BJ (cell line): ENCODE measurements at regions not wholly inside any gene's neighbourhood (a gene's known extent, or its start where the extent isn't known, plus 50 kb on each side); places are given as distances from the start of the nearest gene placed in this dataset. TPM values are rescaled to one million over a fixed set of nuclear protein-coding genes. Genes with fewer than 3 reads are reported as not detected.

Experiments
- CTCF ChIA-PET: fragments of 350-600 bp; formaldehyde crosslinking; extraction: SDS; loops from one replicate; lab custom pipeline; 2021; ENCODE audit warnings: antibody characterized with exemption, inconsistent platforms; lab: Yijun Ruan, JAX
- POLR2A ChIA-PET: fragments of 300-600 bp; sonication (Branson Sonifier 250); formaldehyde crosslinking; extraction: SDS; loops from one replicate; lab custom pipeline; 2021; ENCODE audit warnings: antibody characterized with exemption; lab: Charles Lee
- DNase-seq: peaks from one replicate; pipeline ENCODE4 v3.0.0-alpha.2; 2011; ENCODE audit warnings: low read depth
- H3K27me3 ChIP-seq: 2 replicates; pipeline ENCODE4 v1.6.0; 2011; ENCODE audit warnings: low read length; ENCODE audit not compliant: control insufficient read depth, insufficient read depth
- H3K36me3 ChIP-seq: 2 replicates; pipeline ENCODE4 v1.5.1; 2011; ENCODE audit warnings: low read length; ENCODE audit not compliant: control insufficient read depth, insufficient read depth
- H3K4me3 ChIP-seq: 2 replicates; pipeline ENCODE4 v1.5.1; 2011; ENCODE audit warnings: low read depth, mild to moderate bottlenecking, control low read depth, low read length
- CTCF ChIP-seq: IDR thresholded peaks from 2 replicates; pipeline ENCODE4 v1.5.1; 2011; ENCODE audit warnings: low read depth, mild to moderate bottlenecking, control low read depth, inconsistent platforms, low read length, moderate library complexity; ENCODE audit not compliant: insufficient read depth
- small RNA-seq: library from RNA; depleted of rRNA; stranded (forward); fragments of <200 nt; gene quantifications from one replicate; pipeline ENCODE3, GENCODE V24; 2012; ENCODE audit warnings: low replicate concordance, low read depth; ENCODE audit not compliant: insufficient read length

- CTCF ChIA-PET = interaction anchor here (0.6 to 1.3 kb wide), 2 partner anchors 39 to 56 kb away, joined by 3 to 5 read pairs; no protein-coding TSS in a partner anchor
- no peaks in the 10 kb centered on the region for H3K36me3 ChIP-seq
- H3K27me3 ChIP-seq = no peaks in the 10 kb centered on the region
- DNase-seq = no peak
- POLR2A ChIA-PET = no interaction called here
- TF ChIP-seq CTCF = no peak
- H3K4me3 ChIP-seq = no peak overlapping the region
Measured at GRCh38 chr2:88247531-88247930, 77.4 kb downstream of the THNSL2 start.

GRCh38 chr2:88245109-88245508 is 75.0 kb downstream of the THNSL2 start:
- no peaks in the 10 kb centered on the region for H3K36me3 ChIP-seq
- no peak for TF ChIP-seq CTCF
- POLR2A ChIA-PET = no interaction called here
- CTCF ChIA-PET = no interaction called here
- no peak for DNase-seq
- H3K27me3 ChIP-seq = no peaks in the 10 kb centered on the region
- no peak overlapping the region for H3K4me3 ChIP-seq

GRCh38 chr2:88239781-88240180 is 69.6 kb downstream of the THNSL2 start:
- CTCF ChIA-PET = interaction anchor here (1.1 kb wide), 1 partner anchor 25 kb away, joined by 3 read pairs; no protein-coding TSS in a partner anchor
- Histone ChIP-seq H3K27me3 (no peaks in the 10 kb centered on the region; the same call in 1 of the 2 replicates), H3K4me3 (no peak overlapping the region), H3K36me3 (no peaks in the 10 kb centered on the region)
- POLR2A ChIA-PET = no interaction called here
- DNase-seq = no peak
- TF ChIP-seq CTCF = no peak

- no peak for TF ChIP-seq CTCF
- DNase-seq = no peak
- Histone ChIP-seq H3K27me3 (no peaks in the 10 kb centered on the region; the same call in 1 of the 2 replicates), H3K4me3 (no peak overlapping the region), H3K36me3 (no peaks in the 10 kb centered on the region)
- ChIA-PET CTCF (interaction anchor here (0.9 to 1.1 kb wide), 2 partner anchors 9 to 12 kb away, joined by 3 to 4 read pairs; no protein-coding TSS in a partner anchor), POLR2A (no interaction called here)
Measured at GRCh38 chr2:88236666-88237065, 66.5 kb downstream of the THNSL2 start.

Small RNA genes in the stretch of these regions (small RNA-seq; reads per million reads assigned to genes)
- gene RF00026 = not detected
- not detected for gene RNU6-1168P
